Endothelial cell (in vitro differentiated cells): ENCODE measurements at regions not wholly inside any gene's neighbourhood (a gene's known extent, or its start where the extent isn't known, plus 50 kb on each side); places are given as distances from the start of the nearest gene placed in this dataset.
"Not testable (repeated sequence)": the region's sequence is repeated elsewhere in the genome, so short reads cannot be mapped to it uniquely, and the experiment has no call there.

ENCODE experiments used
- DNase-seq: peaks from one replicate; pipeline ENCODE4 v3.0.0; 2021; ENCODE audit warnings: low spot score
- H3K27ac Mint-ChIP-seq: one replicate; pipeline ENCODE4 v1.8.0; 2021; ENCODE audit warnings: mixed read lengths, inconsistent platforms; ENCODE audit not compliant: unreplicated experiment
- H3K27me3 Mint-ChIP-seq: one replicate; pipeline ENCODE4 v1.8.0; 2021; ENCODE audit warnings: mild to moderate bottlenecking, moderate library complexity, mixed read lengths, inconsistent platforms; ENCODE audit not compliant: unreplicated experiment
- H3K36me3 Mint-ChIP-seq: one replicate; pipeline ENCODE4 v1.8.0; 2021; ENCODE audit warnings: mild to moderate bottlenecking, low read depth, mixed read lengths, inconsistent platforms; ENCODE audit not compliant: unreplicated experiment
- H3K4me1 Mint-ChIP-seq: one replicate; pipeline ENCODE4 v1.8.0; 2021; ENCODE audit warnings: mild to moderate bottlenecking, mixed read lengths, inconsistent platforms; ENCODE audit not compliant: unreplicated experiment
- H3K4me3 Mint-ChIP-seq: one replicate; pipeline ENCODE4 v1.8.0; 2021; ENCODE audit warnings: mild to moderate bottlenecking, mixed read lengths, inconsistent platforms; ENCODE audit not compliant: unreplicated experiment
- H3K9me3 Mint-ChIP-seq: one replicate; pipeline ENCODE4 v1.8.0; 2021; ENCODE audit warnings: mixed read lengths, inconsistent platforms; ENCODE audit not compliant: unreplicated experiment
- TF ChIP-seq, protein P1 (sequence below): fragments of 200-600 bp; sonication (generic); IDR thresholded peaks from one replicate; pipeline ENCODE4 v1.5.0; 2021; ENCODE audit warnings: antibody characterized with exemption; ENCODE audit not compliant: unreplicated experiment

DNA sequence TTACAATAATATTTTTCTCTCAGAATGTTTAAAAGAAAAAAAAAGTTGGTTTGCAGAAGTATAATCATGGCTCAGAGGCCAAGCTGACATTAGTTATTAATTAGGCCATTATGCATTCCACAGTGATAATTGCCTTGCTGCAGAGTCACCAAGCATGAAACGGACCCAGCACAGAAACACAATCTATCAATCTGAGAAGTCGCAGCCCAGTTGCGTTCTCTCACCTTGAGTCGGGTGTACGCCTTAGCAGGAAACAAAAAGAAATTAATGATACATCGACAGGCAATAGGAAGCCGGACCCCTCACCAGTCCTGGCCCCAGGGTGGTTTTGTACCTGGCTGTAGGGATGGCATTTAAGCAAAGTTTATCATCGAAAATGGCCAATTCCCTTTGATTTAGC is 129.7 kb downstream of the PHETA1 start:
- no peak overlapping the region for H3K4me3 Mint-ChIP-seq
- H3K36me3 Mint-ChIP-seq = no peaks in the 10 kb centered on the region
- TF ChIP-seq, protein P1, sequence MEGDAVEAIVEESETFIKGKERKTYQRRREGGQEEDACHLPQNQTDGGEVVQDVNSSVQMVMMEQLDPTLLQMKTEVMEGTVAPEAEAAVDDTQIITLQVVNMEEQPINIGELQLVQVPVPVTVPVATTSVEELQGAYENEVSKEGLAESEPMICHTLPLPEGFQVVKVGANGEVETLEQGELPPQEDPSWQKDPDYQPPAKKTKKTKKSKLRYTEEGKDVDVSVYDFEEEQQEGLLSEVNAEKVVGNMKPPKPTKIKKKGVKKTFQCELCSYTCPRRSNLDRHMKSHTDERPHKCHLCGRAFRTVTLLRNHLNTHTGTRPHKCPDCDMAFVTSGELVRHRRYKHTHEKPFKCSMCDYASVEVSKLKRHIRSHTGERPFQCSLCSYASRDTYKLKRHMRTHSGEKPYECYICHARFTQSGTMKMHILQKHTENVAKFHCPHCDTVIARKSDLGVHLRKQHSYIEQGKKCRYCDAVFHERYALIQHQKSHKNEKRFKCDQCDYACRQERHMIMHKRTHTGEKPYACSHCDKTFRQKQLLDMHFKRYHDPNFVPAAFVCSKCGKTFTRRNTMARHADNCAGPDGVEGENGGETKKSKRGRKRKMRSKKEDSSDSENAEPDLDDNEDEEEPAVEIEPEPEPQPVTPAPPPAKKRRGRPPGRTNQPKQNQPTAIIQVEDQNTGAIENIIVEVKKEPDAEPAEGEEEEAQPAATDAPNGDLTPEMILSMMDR = no peak
- no peak for DNase-seq
- no peaks in the 10 kb centered on the region for H3K27me3 Mint-ChIP-seq
- no peaks in the 10 kb centered on the region for H3K9me3 Mint-ChIP-seq
- H3K4me1 Mint-ChIP-seq = no peaks in the 10 kb centered on the region
- no peak overlapping the region for H3K27ac Mint-ChIP-seq

DNA sequence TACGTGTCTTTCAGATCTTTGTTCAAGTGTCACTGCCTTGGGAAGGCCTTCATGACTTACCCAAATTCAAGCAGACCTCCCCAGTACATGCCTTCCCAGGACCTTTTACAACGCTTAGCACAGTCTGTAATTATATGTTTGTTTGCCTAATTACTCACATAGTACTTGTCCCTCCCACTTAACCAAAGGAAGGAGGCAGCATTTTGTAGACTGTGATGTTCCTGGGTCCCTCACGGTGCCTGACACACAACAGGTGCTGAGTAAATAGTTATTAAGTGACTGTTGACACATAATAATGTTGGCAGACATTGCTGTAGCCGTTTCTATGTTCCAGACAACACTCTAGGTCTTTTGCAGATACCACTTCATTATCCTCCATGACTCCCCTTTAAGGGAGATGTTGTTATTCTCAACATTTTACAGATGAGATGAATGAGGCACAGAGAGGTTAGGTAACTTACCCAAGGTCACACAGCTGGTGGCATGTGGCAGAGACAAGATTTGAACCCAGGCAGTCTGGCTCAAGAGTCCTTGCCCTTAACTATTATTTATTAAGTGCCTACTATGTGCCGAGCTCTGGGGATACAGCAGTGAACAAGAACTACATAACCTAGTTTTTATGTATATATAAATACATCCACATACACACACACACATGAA is 130.7 kb downstream of the PHETA1 start:
- no peaks in the 10 kb centered on the region for H3K4me1 Mint-ChIP-seq
- no peak for DNase-seq
- no peaks in the 10 kb centered on the region for H3K36me3 Mint-ChIP-seq
- H3K4me3 Mint-ChIP-seq = no peak overlapping the region
- H3K27me3 Mint-ChIP-seq = no peaks in the 10 kb centered on the region
- TF ChIP-seq, protein P1 = no peak
- H3K27ac Mint-ChIP-seq = no peak overlapping the region
- no peaks in the 10 kb centered on the region for H3K9me3 Mint-ChIP-seq

DNA sequence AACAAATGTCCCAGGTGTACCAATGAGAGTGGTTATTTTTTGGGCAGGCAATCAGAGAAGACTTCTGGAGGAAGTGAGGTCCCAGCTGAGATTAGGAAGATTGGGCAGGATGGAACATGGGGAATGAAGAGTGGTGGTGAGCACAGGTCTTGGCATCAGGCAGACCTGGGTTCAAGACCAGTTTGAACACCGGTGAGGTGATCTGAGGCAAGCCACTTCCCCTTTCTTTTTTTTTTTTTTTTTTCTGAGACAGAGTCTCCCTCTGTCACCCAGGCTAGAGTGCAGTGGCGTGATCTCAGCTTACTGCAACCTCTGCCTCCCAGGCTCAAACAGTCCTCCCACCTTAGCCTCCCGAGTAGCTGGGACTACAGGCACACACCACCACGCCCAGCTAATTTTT is 134.4 kb downstream of the PHETA1 start:
- not testable (repeated sequence) for H3K27ac Mint-ChIP-seq, DNase-seq, H3K9me3 Mint-ChIP-seq, H3K4me3 Mint-ChIP-seq, H3K4me1 Mint-ChIP-seq, H3K27me3 Mint-ChIP-seq, H3K36me3 Mint-ChIP-seq

DNA sequence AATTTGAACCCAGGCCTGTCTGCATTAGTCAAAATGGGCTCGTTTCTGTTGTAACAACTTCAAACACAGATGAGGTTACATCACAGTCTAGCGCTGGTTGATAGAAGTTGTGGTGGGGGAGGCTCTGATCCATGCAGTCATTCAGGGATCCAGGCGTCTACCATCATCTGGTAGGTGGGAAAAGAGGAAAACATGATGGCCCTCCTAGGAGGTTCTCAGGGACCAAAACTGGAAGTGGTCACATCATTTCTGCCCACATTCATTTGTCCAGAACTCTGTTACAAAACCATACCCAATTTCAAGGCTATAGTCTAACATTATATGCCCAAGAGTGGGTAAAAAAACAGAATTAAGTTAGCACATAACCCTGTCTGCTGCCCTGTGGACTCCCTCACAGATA is 135.1 kb downstream of the PHETA1 start:
- Mint-ChIP-seq H3K9me3 (no peaks in the 10 kb centered on the region), H3K27ac (no peak overlapping the region), H3K4me1 (no peaks in the 10 kb centered on the region), H3K36me3 (no peaks in the 10 kb centered on the region), H3K4me3 (no peak overlapping the region), H3K27me3 (peaks cover 4% of the 10 kb centered on the region)
- no peak for DNase-seq
- TF ChIP-seq, protein P1 = no peak

DNA sequence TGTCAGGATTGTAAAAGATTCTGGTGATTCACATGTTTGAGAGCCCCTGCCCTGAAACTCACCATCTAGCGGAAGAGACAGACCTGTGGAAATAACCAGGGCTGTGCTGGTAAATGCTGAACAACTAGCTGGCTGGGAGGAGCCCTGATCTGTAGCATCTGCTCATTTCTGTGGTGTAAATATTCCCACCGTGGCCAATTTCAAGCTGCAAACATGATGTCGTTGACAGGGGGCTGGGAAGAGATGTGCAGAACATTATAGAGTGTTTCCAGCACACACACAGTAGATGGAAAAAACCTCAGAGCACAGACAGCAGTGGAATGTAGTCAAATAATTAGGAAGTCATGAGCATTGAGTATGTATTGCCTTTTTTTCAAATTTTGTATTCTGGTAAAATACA is 138.2 kb downstream of the PHETA1 start:
- Mint-ChIP-seq H3K27ac (no peak overlapping the region), H3K9me3 (no peaks in the 10 kb centered on the region), H3K36me3 (peaks cover 3% of the 10 kb centered on the region), H3K4me1 (no peaks in the 10 kb centered on the region), H3K4me3 (no peak overlapping the region), H3K27me3 (peaks cover 4% of the 10 kb centered on the region)
- TF ChIP-seq, protein P1 = no peak
- DNase-seq = no peak
